ENCODE measurements at regions not wholly inside any gene's neighbourhood (a gene's known extent, or its start where the extent isn't known, plus 50 kb on each side); places are given as distances from the start of the nearest gene placed in this dataset.

GRCh38 chr3:16668776-16669545, 63.7 kb upstream of the DAZL start:
- TF ChIP-seq CTCF (IDR thresholded peaks at IDR 0.05; ENCODE audit: borderline replicate concordance, insufficient read depth, low read depth, low read length) = no peak

GRCh38 chr3:16670191-16670590, 65.0 kb upstream of the DAZL start:
- H3K4me3 ChIP-seq (ENCODE audit: low read depth, low read length) = no peak overlapping the region
- TF ChIP-seq CTCF (IDR thresholded peaks at IDR 0.05; ENCODE audit: borderline replicate concordance, insufficient read depth, low read depth, low read length) = no peak

More at GRCh38 chr3:16668776-16669545, 63.7 kb upstream of the DAZL start:
- no peak overlapping the region for H3K4me3 ChIP-seq (ENCODE audit: low read depth, low read length)

GRCh38 chr3:16671690-16672089, 66.5 kb upstream of the DAZL start:
- H3K4me3 ChIP-seq (ENCODE audit: low read depth, low read length) = no peak overlapping the region
- TF ChIP-seq CTCF (IDR thresholded peaks at IDR 0.05; ENCODE audit: borderline replicate concordance, insufficient read depth, low read depth, low read length) = no peak

- H3K4me3 ChIP-seq (ENCODE audit: low read depth, low read length) = no peak overlapping the region
- no peak for TF ChIP-seq CTCF (IDR thresholded peaks at IDR 0.05; ENCODE audit: borderline replicate concordance, insufficient read depth, low read depth, low read length)
These were observed 68.3 kb upstream of the DAZL start for GRCh38 chr3:16673530-16673929.

GRCh38 chr3:16675805-16676204, 70.6 kb upstream of the DAZL start:
- H3K4me3 ChIP-seq (ENCODE audit: low read depth, low read length) = no peak overlapping the region
- no peak for TF ChIP-seq CTCF (IDR thresholded peaks at IDR 0.05; ENCODE audit: borderline replicate concordance, insufficient read depth, low read depth, low read length)

GRCh38 chr3:16686679-16687078, 81.5 kb upstream of the DAZL start:
- H3K4me3 ChIP-seq (ENCODE audit: low read depth, low read length) = no peak overlapping the region
- no peak for TF ChIP-seq CTCF (IDR thresholded peaks at IDR 0.05; ENCODE audit: borderline replicate concordance, insufficient read depth, low read depth, low read length)

GRCh38 chr3:16687221-16687620, 82.0 kb upstream of the DAZL start:
- no peak overlapping the region for H3K4me3 ChIP-seq (ENCODE audit: low read depth, low read length)
- no peak for TF ChIP-seq CTCF (IDR thresholded peaks at IDR 0.05; ENCODE audit: borderline replicate concordance, insufficient read depth, low read depth, low read length)

Data from GM12875 (cell line).